GM23248 (cell line): ENCODE measurements at regions not wholly inside any gene's neighbourhood (a gene's known extent, or its start where the extent isn't known, plus 50 kb on each side); places are given as distances from the start of the nearest gene placed in this dataset.

Source experiments
- DNase-seq: peaks from one replicate; pipeline ENCODE4 v3.0.0-alpha.2; 2015
- H2AFZ ChIP-seq: fragments of 200-600 bp; sonication (generic); 2 replicates; pipeline ENCODE4 v1.6.1; 2016; ENCODE audit warnings: antibody characterized with exemption
- H3F3A ChIP-seq: fragments of 200-600 bp; sonication (generic); 2 replicates; pipeline ENCODE4 v1.6.1; 2016; ENCODE audit warnings: mild to moderate bottlenecking, antibody characterized with exemption, mixed run types; ENCODE audit not compliant: insufficient read depth
- H3K27ac ChIP-seq: fragments of 200-600 bp; sonication (generic); 2 replicates; pipeline ENCODE4 v1.5.1; 2016; ENCODE audit warnings: mild to moderate bottlenecking
- H3K27me3 ChIP-seq: fragments of 200-600 bp; sonication (generic); replicated peaks from 2 replicates; pipeline ENCODE4 v1.6.1; 2016; ENCODE audit warnings: mild to moderate bottlenecking; ENCODE audit not compliant: insufficient read depth
- H3K36me3 ChIP-seq: fragments of 200-600 bp; sonication (generic); 2 replicates; pipeline ENCODE4 v1.6.1; 2016; ENCODE audit warnings: low read depth, mild to moderate bottlenecking
- H3K4me1 ChIP-seq: fragments of 200-600 bp; sonication (generic); 2 replicates; pipeline ENCODE4 v1.6.1; 2016; ENCODE audit warnings: mild to moderate bottlenecking; ENCODE audit not compliant: insufficient read depth
- H3K4me2 ChIP-seq: fragments of 200-600 bp; sonication (generic); one replicate; pipeline ENCODE4 v1.6.1; 2016; ENCODE audit warnings: mild to moderate bottlenecking; ENCODE audit not compliant: unreplicated experiment
- H3K4me3 ChIP-seq: fragments of 200-600 bp; sonication (generic); 2 replicates; pipeline ENCODE4 v1.5.1; 2016; ENCODE audit warnings: mild to moderate bottlenecking
- H3K79me2 ChIP-seq: fragments of 200-600 bp; sonication (generic); 2 replicates; pipeline ENCODE4 v1.6.1; 2016; ENCODE audit warnings: mild to moderate bottlenecking; ENCODE audit not compliant: insufficient read depth
- H3K9ac ChIP-seq: fragments of 200-600 bp; sonication (generic); 2 replicates; pipeline ENCODE4 v1.6.1; 2016; ENCODE audit warnings: mild to moderate bottlenecking
- H3K9me2 ChIP-seq: fragments of 200-600 bp; sonication (generic); 2 replicates; pipeline ENCODE4 v1.6.1; 2016; ENCODE audit warnings: mixed run types, mild to moderate bottlenecking, moderate library complexity; ENCODE audit not compliant: insufficient read depth
- H3K9me3 ChIP-seq: fragments of 200-600 bp; sonication (generic); one replicate; pipeline ENCODE4 v1.6.1; 2017; ENCODE audit warnings: low read depth
- H4K20me1 ChIP-seq: fragments of 200-600 bp; sonication (generic); 2 replicates; pipeline ENCODE4 v1.6.0; 2016; ENCODE audit not compliant: insufficient read depth
- EZH2 ChIP-seq: fragments of 200-600 bp; sonication (generic); IDR thresholded peaks from 2 replicates; pipeline ENCODE4 v1.6.1; 2018; ENCODE audit warnings: antibody characterized with exemption, mild to moderate bottlenecking; ENCODE audit not compliant: insufficient read depth, poor library complexity, severe bottlenecking
- EZH2phosphoT487 ChIP-seq: fragments of 200-600 bp; sonication (generic); IDR thresholded peaks from 2 replicates; pipeline ENCODE4 v1.6.1; 2018; ENCODE audit warnings: antibody characterized with exemption, moderate library complexity, mild to moderate bottlenecking, low read depth; ENCODE audit not compliant: insufficient read depth
- WGBS, 2 experiments: methylation state at CpG; one replicate each; pipeline ENCODE4 v1.1.6; 2015 to 2017; ENCODE audit warnings: low lambda C conversion rate in 2 of 2, low coverage in 1 of 2; ENCODE audit errors: missing lambda C conversion rate in 2 of 2; 5-methylcytosine and 5-hydroxymethylcytosine counted together
- in situ Hi-C: fragments of 300-500 bp; cut with MboI; formaldehyde crosslinking; loops from 2 replicates; pipeline ENCODE4 v1.15.0; 2020

GRCh38 chr2:6079405-6079804 lies 387.2 kb downstream of the SOX11 start:
- 45 to 50% methylated on average over 5 of the region's 5 CpGs for WGBS, 2 experiments
- H3K36me3 ChIP-seq, result no peaks in the 10 kb centered on the region
- H3K4me2 ChIP-seq, result no peak overlapping the region
- no peak overlapping the region for H2AFZ ChIP-seq
- no peak for DNase-seq
- no peaks in the 10 kb centered on the region for H3K79me2 ChIP-seq
- TF ChIP-seq EZH2 (no peak), EZH2phosphoT487 (no peak)
- in situ Hi-C loops, result no loop called here
- H3K4me1 ChIP-seq, result no peaks in the 10 kb centered on the region
- H3K9me3 ChIP-seq, result no peaks in the 10 kb centered on the region
- H3K9me2 ChIP-seq, result no peaks in the 10 kb centered on the region
- H3K9ac ChIP-seq, result no peak overlapping the region
- no peaks in the 10 kb centered on the region for H4K20me1 ChIP-seq
- no peaks in the 10 kb centered on the region for H3F3A ChIP-seq
- H3K4me3 ChIP-seq, result no peak overlapping the region
- H3K27ac ChIP-seq, result no peak overlapping the region
- no peaks in the 10 kb centered on the region for H3K27me3 ChIP-seq

- no peak overlapping the region for H3K4me3 ChIP-seq
- no peak overlapping the region for H3K4me2 ChIP-seq
- H3K27ac ChIP-seq, result no peak overlapping the region
- no peaks in the 10 kb centered on the region for H3F3A ChIP-seq
- 42 to 45% methylated on average over 22 of the region's 22 CpGs for WGBS, 2 experiments
- no peaks in the 10 kb centered on the region for H4K20me1 ChIP-seq
- no peak for TF ChIP-seq EZH2phosphoT487
- TF ChIP-seq EZH2, result no peak
- in situ Hi-C loops, result no loop called here
- no peaks in the 10 kb centered on the region for H3K4me1 ChIP-seq
- no peak overlapping the region for H2AFZ ChIP-seq
- no peaks in the 10 kb centered on the region for H3K36me3 ChIP-seq
- H3K9me2 ChIP-seq, result no peaks in the 10 kb centered on the region
- H3K9ac ChIP-seq, result no peak overlapping the region
- H3K27me3 ChIP-seq, result no peaks in the 10 kb centered on the region
- no peak for DNase-seq
- no peaks in the 10 kb centered on the region for H3K79me2 ChIP-seq
- no peaks in the 10 kb centered on the region for H3K9me3 ChIP-seq
These were observed 389.0 kb downstream of the SOX11 start for GRCh38 chr2:6080932-6081753.

GRCh38 chr2:6081955-6082624 lies 389.9 kb downstream of the SOX11 start:
- H3K4me2 ChIP-seq, result no peak overlapping the region
- 14 to 17% methylated on average over 5 of the region's 5 CpGs for WGBS, 2 experiments
- no peak for TF ChIP-seq EZH2
- TF ChIP-seq EZH2phosphoT487, result no peak

GRCh38 chr2:6082625-6083018 lies 390.4 kb downstream of the SOX11 start:
- H3K36me3 ChIP-seq, result no peaks in the 10 kb centered on the region
- no peaks in the 10 kb centered on the region for H3K79me2 ChIP-seq
- no peak overlapping the region for H3K4me2 ChIP-seq
- H3K27ac ChIP-seq, result no peak overlapping the region
- H3K9me3 ChIP-seq, result no peaks in the 10 kb centered on the region
- no peaks in the 10 kb centered on the region for H3K9me2 ChIP-seq
- H3K27me3 ChIP-seq, result no peaks in the 10 kb centered on the region
- TF ChIP-seq EZH2 (no peak), EZH2phosphoT487 (no peak)
- DNase-seq, result no peak
- no peak overlapping the region for H3K9ac ChIP-seq
- H3K4me1 ChIP-seq, result no peaks in the 10 kb centered on the region
- no peak overlapping the region for H3K4me3 ChIP-seq
- no peaks in the 10 kb centered on the region for H3F3A ChIP-seq
- H4K20me1 ChIP-seq, result no peaks in the 10 kb centered on the region
- in situ Hi-C loops, result no loop called here
- H2AFZ ChIP-seq, result no peak overlapping the region

More at GRCh38 chr2:6081955-6082624, 389.9 kb downstream of the SOX11 start:
- Histone ChIP-seq H4K20me1 (no peaks in the 10 kb centered on the region), H3K27ac (no peak overlapping the region), H3K9ac (no peak overlapping the region), H3F3A (no peaks in the 10 kb centered on the region), H3K79me2 (no peaks in the 10 kb centered on the region), H3K9me3 (no peaks in the 10 kb centered on the region), H3K4me3 (no peak overlapping the region), H3K36me3 (no peaks in the 10 kb centered on the region), H3K4me1 (no peaks in the 10 kb centered on the region), H3K27me3 (no peaks in the 10 kb centered on the region), H2AFZ (no peak overlapping the region), H3K9me2 (no peaks in the 10 kb centered on the region)
- in situ Hi-C loops, result no loop called here
- DNase-seq, result no peak
